DOHH2 (cell line): ENCODE measurements at regions not wholly inside any gene's neighbourhood (a gene's known extent, or its start where the extent isn't known, plus 50 kb on each side); places are given as distances from the start of the nearest gene placed in this dataset.
"Not testable (repeated sequence)": the region's sequence is repeated elsewhere in the genome, so short reads cannot be mapped to it uniquely, and the experiment has no call there.

Experiments
- H3F3A ChIP-seq: fragments of 200-600 bp; sonication (generic), shearing (Covaris generic); 2 replicates; pipeline ENCODE4 v1.6.0; 2016; ENCODE audit warnings: antibody characterized with exemption, mild to moderate bottlenecking; ENCODE audit not compliant: control insufficient read depth, insufficient read depth
- H3K27ac ChIP-seq: fragments of 200-600 bp; sonication (generic); 2 replicates; pipeline ENCODE4 v1.5.1; 2014; ENCODE audit warnings: low read depth, mild to moderate bottlenecking, low read length, moderate library complexity
- H3K27me3 ChIP-seq: fragments of 200-600 bp; sonication (generic); 2 replicates; pipeline ENCODE4 v1.6.1; 2014; ENCODE audit warnings: mild to moderate bottlenecking, low read length, mixed read lengths; ENCODE audit not compliant: control insufficient read depth
- H3K36me3 ChIP-seq: fragments of 200-600 bp; sonication (generic); 2 replicates; pipeline ENCODE4 v1.6.1; 2014; ENCODE audit warnings: mild to moderate bottlenecking, low read length, moderate library complexity, mixed read lengths; ENCODE audit not compliant: control insufficient read depth
- H3K4me1 ChIP-seq: fragments of 200-600 bp; sonication (generic); 2 replicates; pipeline ENCODE4 v1.6.1; 2014; ENCODE audit warnings: mild to moderate bottlenecking, low read length, mixed read lengths; ENCODE audit not compliant: control insufficient read depth
- H3K4me2 ChIP-seq: fragments of 200-600 bp; sonication (generic); 2 replicates; pipeline ENCODE4 v1.6.0; 2014; ENCODE audit warnings: mild to moderate bottlenecking, low read length, moderate library complexity
- H3K4me3 ChIP-seq: fragments of 200-600 bp; sonication (generic); 2 replicates; pipeline ENCODE4 v1.5.1; 2014; ENCODE audit warnings: mild to moderate bottlenecking, low read length, mixed read lengths
- H3K79me2 ChIP-seq: fragments of 200-600 bp; sonication (generic); 2 replicates; pipeline ENCODE4 v1.6.1; 2014; ENCODE audit warnings: mild to moderate bottlenecking, low read length, mixed read lengths; ENCODE audit not compliant: control insufficient read depth
- H3K9me2 ChIP-seq: fragments of 200-600 bp; sonication (generic); replicated peaks from 2 replicates; pipeline ENCODE4 v1.6.1; 2014; ENCODE audit warnings: mild to moderate bottlenecking, low read length, mixed read lengths; ENCODE audit not compliant: control insufficient read depth
- H3K9me3 ChIP-seq: fragments of 200-600 bp; sonication (generic); 2 replicates; pipeline ENCODE4 v1.6.1; 2014; ENCODE audit warnings: antibody characterized with exemption, low read length, mixed read lengths; ENCODE audit not compliant: control insufficient read depth, insufficient read depth
- H4K20me1 ChIP-seq: fragments of 200-600 bp; sonication (generic); 2 replicates; pipeline ENCODE4 v1.6.0; 2014; ENCODE audit warnings: low read depth, mild to moderate bottlenecking, antibody characterized with exemption, low read length, moderate library complexity; ENCODE audit not compliant: control insufficient read depth, insufficient read depth
- EZH2phosphoT487 ChIP-seq: fragments of 200-600 bp; sonication (generic); IDR thresholded peaks from 2 replicates; pipeline ENCODE4 v1.6.1; 2017; ENCODE audit warnings: borderline replicate concordance, mild to moderate bottlenecking, antibody characterized with exemption, low read length, moderate library complexity, mixed read lengths
- TF ChIP-seq, protein P1 (sequence below): fragments of 200-600 bp; sonication (generic); IDR thresholded peaks from one replicate; pipeline ENCODE4 v1.5.1; 2014; ENCODE audit warnings: antibody characterized with exemption, mild to moderate bottlenecking, low read depth, low read length; ENCODE audit not compliant: poor library complexity, severe bottlenecking

DNA sequence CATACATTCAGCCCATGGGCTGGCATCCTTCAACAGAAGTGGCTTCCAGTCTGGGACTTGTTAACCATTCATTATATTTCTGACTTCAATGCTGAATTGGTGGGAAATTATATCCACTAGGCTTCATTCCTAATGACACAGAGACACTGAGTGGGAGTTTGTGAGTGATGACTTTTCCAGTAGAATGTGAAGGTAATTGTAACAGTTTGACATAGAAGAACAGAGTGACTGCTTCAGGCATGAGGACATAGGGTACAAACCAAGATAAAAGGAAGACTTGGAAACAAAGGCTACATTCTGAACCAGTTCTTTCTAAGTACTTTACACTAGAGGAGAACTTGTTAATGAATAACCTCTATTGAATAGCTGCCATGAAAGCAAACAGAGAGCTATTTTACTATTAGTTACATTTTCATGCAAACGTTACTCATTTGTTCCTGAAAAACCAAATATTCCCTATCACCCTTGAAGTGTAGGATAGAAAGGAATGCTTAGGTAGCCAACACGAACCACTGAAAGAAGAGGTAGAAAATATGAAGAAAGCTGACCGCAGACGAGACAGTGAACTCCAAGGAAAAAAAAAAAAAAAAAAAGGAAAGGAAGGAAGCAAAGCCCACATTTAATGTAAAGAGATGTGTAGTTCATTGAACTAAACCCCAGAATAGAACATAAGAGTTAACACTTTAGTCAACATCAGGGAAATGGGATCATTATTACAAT, 237.0 kb upstream of the SEMA3C start:
- no peak overlapping the region for H3K4me3 ChIP-seq
- no peaks in the 10 kb centered on the region for H3K9me2 ChIP-seq
- no peak overlapping the region for H3K27ac ChIP-seq
- H3K27me3 ChIP-seq: no peaks in the 10 kb centered on the region
- H3K9me3 ChIP-seq: no peaks in the 10 kb centered on the region
- H4K20me1 ChIP-seq: no peaks in the 10 kb centered on the region
- no peaks in the 10 kb centered on the region for H3F3A ChIP-seq
- TF ChIP-seq, protein P1, sequence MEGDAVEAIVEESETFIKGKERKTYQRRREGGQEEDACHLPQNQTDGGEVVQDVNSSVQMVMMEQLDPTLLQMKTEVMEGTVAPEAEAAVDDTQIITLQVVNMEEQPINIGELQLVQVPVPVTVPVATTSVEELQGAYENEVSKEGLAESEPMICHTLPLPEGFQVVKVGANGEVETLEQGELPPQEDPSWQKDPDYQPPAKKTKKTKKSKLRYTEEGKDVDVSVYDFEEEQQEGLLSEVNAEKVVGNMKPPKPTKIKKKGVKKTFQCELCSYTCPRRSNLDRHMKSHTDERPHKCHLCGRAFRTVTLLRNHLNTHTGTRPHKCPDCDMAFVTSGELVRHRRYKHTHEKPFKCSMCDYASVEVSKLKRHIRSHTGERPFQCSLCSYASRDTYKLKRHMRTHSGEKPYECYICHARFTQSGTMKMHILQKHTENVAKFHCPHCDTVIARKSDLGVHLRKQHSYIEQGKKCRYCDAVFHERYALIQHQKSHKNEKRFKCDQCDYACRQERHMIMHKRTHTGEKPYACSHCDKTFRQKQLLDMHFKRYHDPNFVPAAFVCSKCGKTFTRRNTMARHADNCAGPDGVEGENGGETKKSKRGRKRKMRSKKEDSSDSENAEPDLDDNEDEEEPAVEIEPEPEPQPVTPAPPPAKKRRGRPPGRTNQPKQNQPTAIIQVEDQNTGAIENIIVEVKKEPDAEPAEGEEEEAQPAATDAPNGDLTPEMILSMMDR: no peak
- no peak for TF ChIP-seq EZH2phosphoT487
- H3K4me2 ChIP-seq: no peak overlapping the region
- H3K79me2 ChIP-seq: no peaks in the 10 kb centered on the region
- no peaks in the 10 kb centered on the region for H3K36me3 ChIP-seq
- no peaks in the 10 kb centered on the region for H3K4me1 ChIP-seq

DNA sequence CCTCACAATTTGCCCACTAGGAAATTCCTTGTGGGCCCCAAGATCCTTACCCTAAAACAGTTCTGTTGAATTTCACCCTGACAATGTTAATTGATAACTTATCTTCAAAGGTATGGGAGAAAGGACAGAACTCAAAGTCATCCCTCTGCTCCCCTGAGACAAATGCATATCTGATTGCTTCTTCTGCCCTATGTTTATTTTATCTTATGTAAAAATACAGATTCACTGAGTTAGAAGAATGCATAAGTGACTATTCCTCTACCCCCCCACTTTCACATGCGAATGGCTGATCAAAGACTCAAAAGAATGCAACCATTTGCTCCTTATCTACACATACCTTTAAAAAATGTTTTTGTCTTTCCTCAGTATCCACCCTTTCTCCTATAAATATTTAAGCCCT, 235.7 kb upstream of the SEMA3C start:
- no peak overlapping the region for H3K4me2 ChIP-seq
- TF ChIP-seq, protein P1: no peak
- TF ChIP-seq EZH2phosphoT487: no peak

DNA sequence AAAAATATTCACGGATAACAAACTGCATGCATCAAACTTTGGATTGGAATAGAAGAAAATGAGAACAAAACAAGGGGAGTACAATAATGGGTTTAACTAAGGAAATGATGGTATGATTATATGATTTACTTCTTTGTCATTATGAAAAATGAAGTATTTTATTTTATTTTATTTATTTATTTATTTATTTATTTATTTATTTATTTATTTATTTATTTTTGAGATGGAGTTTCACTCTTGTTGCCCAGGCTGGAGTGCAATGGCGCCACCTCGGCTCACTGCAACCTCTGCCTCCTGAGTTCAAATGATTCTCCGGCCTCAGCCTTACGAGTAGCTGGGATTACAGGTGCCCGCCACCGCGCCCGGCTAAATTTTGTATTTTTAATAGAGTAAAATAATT, 234.1 kb upstream of the SEMA3C start:
- H3K79me2 ChIP-seq, H3K27ac ChIP-seq, H3K9me2 ChIP-seq, H4K20me1 ChIP-seq, H3F3A ChIP-seq, H3K36me3 ChIP-seq, H3K4me1 ChIP-seq, H3K9me3 ChIP-seq, H3K4me2 ChIP-seq, H3K27me3 ChIP-seq, H3K4me3 ChIP-seq: not testable (repeated sequence)

More for the DNA sequence above, 235.7 kb upstream of the SEMA3C start:
- H3K79me2 ChIP-seq: no peaks in the 10 kb centered on the region
- no peaks in the 10 kb centered on the region for H3K36me3 ChIP-seq
- H3F3A ChIP-seq: no peaks in the 10 kb centered on the region
- H3K27me3 ChIP-seq: no peaks in the 10 kb centered on the region
- H4K20me1 ChIP-seq: no peaks in the 10 kb centered on the region
- no peaks in the 10 kb centered on the region for H3K4me1 ChIP-seq
- H3K9me2 ChIP-seq: no peaks in the 10 kb centered on the region
- H3K9me3 ChIP-seq: no peaks in the 10 kb centered on the region
- H3K4me3 ChIP-seq: no peak overlapping the region
- no peak overlapping the region for H3K27ac ChIP-seq

DNA sequence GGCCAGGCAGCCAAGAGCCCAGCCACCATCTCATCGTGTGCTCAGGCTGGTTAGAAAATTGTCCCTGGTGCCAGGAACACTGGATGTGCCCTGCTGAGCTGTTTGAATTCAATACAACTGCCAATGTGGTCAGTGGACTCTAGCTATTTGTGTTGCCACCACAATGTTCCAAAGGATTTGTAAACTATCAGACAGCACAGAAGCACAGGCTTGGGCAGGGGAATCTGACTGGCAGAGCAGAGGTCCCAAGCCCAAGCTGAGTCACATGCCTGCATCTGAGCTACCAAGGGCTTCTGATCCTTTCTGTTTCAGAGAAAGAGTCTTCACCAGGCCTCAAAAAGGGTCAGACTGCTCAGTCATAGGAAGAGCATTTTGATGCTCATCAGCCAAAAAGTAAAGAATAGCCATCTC, 232.1 kb upstream of the SEMA3C start:
- Histone ChIP-seq H3K4me1 (no peaks in the 10 kb centered on the region), H3K9me2 (no peaks in the 10 kb centered on the region; the same call in 1 of the 2 replicates), H3K4me3 (no peak overlapping the region), H3K9me3 (no peaks in the 10 kb centered on the region), H3K27ac (no peak overlapping the region), H3K4me2 (no peak overlapping the region), H4K20me1 (no peaks in the 10 kb centered on the region), H3K27me3 (no peaks in the 10 kb centered on the region), H3F3A (no peaks in the 10 kb centered on the region), H3K36me3 (no peaks in the 10 kb centered on the region), H3K79me2 (no peaks in the 10 kb centered on the region)
- TF ChIP-seq, protein P1: no peak
- no peak for TF ChIP-seq EZH2phosphoT487
